ENCODE measurements at regions not wholly inside any gene's neighbourhood (a gene's known extent, or its start where the extent isn't known, plus 50 kb on each side); places are given as distances from the start of the nearest gene placed in this dataset.

DNA sequence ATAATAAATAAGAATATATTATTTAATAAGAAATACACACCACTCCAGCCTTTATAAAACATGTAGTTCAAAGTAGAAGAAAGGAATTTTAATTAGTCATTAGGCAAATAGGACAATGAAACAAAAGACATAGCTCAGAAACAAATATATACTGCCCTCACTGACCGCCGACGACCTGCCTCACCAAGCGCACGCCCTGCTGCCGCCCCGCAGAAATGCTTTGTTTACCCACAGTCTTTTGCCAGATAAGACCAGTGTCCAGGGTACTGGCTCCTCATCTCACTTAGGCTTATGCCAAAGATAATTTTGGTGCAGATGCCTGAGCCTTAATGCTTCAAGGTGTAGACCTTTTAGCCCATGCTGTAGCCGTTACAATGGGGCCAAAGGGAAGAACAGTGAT, 199.5 kb downstream of the HHIP start:
- TF ChIP-seq, protein P1, sequence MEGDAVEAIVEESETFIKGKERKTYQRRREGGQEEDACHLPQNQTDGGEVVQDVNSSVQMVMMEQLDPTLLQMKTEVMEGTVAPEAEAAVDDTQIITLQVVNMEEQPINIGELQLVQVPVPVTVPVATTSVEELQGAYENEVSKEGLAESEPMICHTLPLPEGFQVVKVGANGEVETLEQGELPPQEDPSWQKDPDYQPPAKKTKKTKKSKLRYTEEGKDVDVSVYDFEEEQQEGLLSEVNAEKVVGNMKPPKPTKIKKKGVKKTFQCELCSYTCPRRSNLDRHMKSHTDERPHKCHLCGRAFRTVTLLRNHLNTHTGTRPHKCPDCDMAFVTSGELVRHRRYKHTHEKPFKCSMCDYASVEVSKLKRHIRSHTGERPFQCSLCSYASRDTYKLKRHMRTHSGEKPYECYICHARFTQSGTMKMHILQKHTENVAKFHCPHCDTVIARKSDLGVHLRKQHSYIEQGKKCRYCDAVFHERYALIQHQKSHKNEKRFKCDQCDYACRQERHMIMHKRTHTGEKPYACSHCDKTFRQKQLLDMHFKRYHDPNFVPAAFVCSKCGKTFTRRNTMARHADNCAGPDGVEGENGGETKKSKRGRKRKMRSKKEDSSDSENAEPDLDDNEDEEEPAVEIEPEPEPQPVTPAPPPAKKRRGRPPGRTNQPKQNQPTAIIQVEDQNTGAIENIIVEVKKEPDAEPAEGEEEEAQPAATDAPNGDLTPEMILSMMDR (IDR thresholded peaks at IDR 0.05; ENCODE audit: poor library complexity): no peak
- no peak for TF ChIP-seq EZH2 (IDR thresholded peaks at IDR 0.05; ENCODE audit: borderline replicate concordance)

Data from hepatocyte (in vitro differentiated cells).